ENCODE measurements at regions not wholly inside any gene's neighbourhood (a gene's known extent, or its start where the extent isn't known, plus 50 kb on each side); places are given as distances from the start of the nearest gene placed in this dataset.
A peak's percentile ranks its signal among the peaks of the same experiment; 100 is the strongest.

- ChIA-PET CTCF (no interaction called here), POLR2A (no interaction called here)
- Mint-ChIP-seq H3K27me3 (peaks cover 18% of the 10 kb centered on the region), H3K4me1 (peaks cover 19% of the 10 kb centered on the region), H3K4me3 (no peak overlapping the region), H3K9me3 (no peaks in the 10 kb centered on the region), H3K27ac (no peak overlapping the region), H3K36me3 (ENCODE audit: low read depth) (peaks cover 13% of the 10 kb centered on the region)
- no peak for DNase-seq
These were observed 56.6 kb downstream of the HLA-G start for GRCh38 chr6:29884261-29884660.

- peaks cover 10% of the 10 kb centered on the region for H3K27me3 Mint-ChIP-seq
- ChIA-PET POLR2A (interaction anchor here (0.6 to 0.8 kb wide), 2 partner anchors 55 to 89 kb away, joined by 3 read pairs; partner anchors contain the start of gene HLA-A), CTCF (interaction anchor here (0.5 to 1.1 kb wide), 2 partner anchors 23 to 29 kb away, joined by 3 read pairs; no protein-coding TSS in a partner anchor)
- H3K27ac Mint-ChIP-seq: peak overlapping the region; percentile 93
- peaks cover 13% of the 10 kb centered on the region for H3K36me3 Mint-ChIP-seq (ENCODE audit: low read depth)
- DNase-seq: no peak
- peaks cover 19% of the 10 kb centered on the region for H3K4me1 Mint-ChIP-seq
- H3K4me3 Mint-ChIP-seq: peak overlapping the region; percentile 78
- no peaks in the 10 kb centered on the region for H3K9me3 Mint-ChIP-seq
These were observed 55.6 kb upstream of the HLA-A start for GRCh38 chr6:29886701-29887100.

- peaks cover 21% of the 10 kb centered on the region for H3K4me1 Mint-ChIP-seq
- H3K4me3 Mint-ChIP-seq: peak overlapping the region; percentile 78
- H3K9me3 Mint-ChIP-seq: no peaks in the 10 kb centered on the region
- DNase-seq: peak; percentile 53
- POLR2A ChIA-PET: interaction anchor here (0.6 to 0.8 kb wide), 2 partner anchors 55 to 88 kb away, joined by 3 read pairs; partner anchors contain the start of gene HLA-A
- peaks cover 15% of the 10 kb centered on the region for H3K36me3 Mint-ChIP-seq (ENCODE audit: low read depth)
- CTCF ChIA-PET: interaction anchor here (1.1 kb wide), 1 partner anchor 29 kb away, joined by 3 read pairs; no protein-coding TSS in a partner anchor
- H3K27ac Mint-ChIP-seq: peak overlapping the region; percentile 93
- H3K27me3 Mint-ChIP-seq: peaks cover 10% of the 10 kb centered on the region
These were observed 55.0 kb upstream of the HLA-A start for GRCh38 chr6:29887330-29887818.

- DNase-seq: peak; percentile 89
- peaks cover 9% of the 10 kb centered on the region for H3K27me3 Mint-ChIP-seq
- CTCF ChIA-PET: interaction anchor here (1.1 kb wide), 1 partner anchor 28 kb away, joined by 3 read pairs; no protein-coding TSS in a partner anchor
- peaks cover 16% of the 10 kb centered on the region for H3K36me3 Mint-ChIP-seq (ENCODE audit: low read depth)
- peaks cover 21% of the 10 kb centered on the region for H3K4me1 Mint-ChIP-seq
- H3K9me3 Mint-ChIP-seq: no peaks in the 10 kb centered on the region
- H3K4me3 Mint-ChIP-seq: peak overlapping the region; percentile 78
- peak overlapping the region; percentile 93 for H3K27ac Mint-ChIP-seq
- POLR2A ChIA-PET: no interaction called here
These were observed 54.2 kb upstream of the HLA-A start for GRCh38 chr6:29887819-29888776.
